ENCODE measurements at regions not wholly inside any gene's neighbourhood (a gene's known extent, or its start where the extent isn't known, plus 50 kb on each side); places are given as distances from the start of the nearest gene placed in this dataset.
"Not testable (repeated sequence)": the region's sequence is repeated elsewhere in the genome, so short reads cannot be mapped to it uniquely, and the experiment has no call there.

DNA sequence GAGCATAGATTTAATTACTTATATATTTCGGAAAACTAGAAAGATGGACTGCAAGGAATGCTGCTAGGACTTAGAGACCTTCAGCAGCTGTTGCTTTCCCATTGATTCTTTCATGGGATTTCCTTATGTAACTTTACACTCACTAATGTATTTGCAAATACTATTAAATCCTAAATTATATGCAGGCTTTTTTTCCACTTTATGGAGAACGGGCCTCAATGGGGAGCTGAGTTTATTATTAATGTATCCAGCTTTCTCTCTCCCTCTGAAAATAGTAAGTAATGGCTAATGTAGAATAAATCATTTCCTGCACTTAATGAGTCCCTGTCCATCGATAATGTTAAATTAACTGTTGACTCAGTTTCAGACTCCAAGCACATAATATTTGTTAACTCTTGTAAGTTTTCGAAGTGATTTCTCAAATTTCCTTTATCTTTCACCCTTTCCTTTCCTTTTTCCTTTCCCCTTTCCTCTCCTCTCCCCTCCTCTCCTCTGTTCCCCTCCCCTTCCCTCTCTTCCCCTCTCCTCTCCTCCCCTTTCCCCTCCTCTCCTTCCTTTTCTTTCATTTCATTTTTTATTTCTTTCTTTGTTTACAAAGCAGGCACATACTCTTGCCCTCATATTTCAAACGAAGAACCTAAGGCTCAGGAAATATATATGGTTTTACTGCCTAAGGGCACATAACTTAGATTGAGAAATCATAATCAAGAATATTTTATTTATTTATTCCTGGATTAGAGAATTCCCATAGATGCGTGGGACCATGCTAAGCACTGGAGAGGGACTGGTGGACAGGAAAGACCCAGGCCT lies 503.6 kb downstream of the MMUT start:
- H3K36me3 Mint-ChIP-seq (ENCODE audit: insufficient read depth in 2 of 2), result no peaks in the 10 kb centered on the region

DNA sequence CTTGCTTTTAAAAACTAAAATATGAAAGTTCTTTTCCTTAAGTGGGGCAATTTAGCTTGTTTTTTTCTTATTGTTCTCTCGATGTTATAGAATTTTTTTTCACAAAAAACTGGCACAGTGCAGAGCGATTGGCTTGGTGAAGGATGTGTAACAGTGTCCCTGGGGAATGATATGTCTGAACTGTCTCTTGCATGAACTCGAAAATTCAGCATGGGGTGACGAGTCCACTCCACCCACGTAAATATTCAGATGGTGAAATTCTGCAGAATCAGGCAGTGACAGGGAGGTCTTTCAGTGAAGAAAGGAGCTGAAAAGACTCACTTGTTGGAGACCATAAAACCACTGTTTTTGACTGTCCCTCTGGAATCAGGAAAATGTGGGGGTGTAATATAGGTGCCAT lies 505.3 kb downstream of the MMUT start:
- Mint-ChIP-seq H3K36me3 (ENCODE audit: insufficient read depth in 2 of 2) (no peaks in the 10 kb centered on the region), H3K27me3 (ENCODE audit: low read depth) (no peaks in the 10 kb centered on the region), H3K4me1 (ENCODE audit: low read depth) (no peaks in the 10 kb centered on the region), H3K4me3 (no peak overlapping the region), H3K9me3 (peaks cover 9 to 10% of the 10 kb centered on the region in 2 donors), H3K27ac (no peak overlapping the region)
- ATAC-seq (replicated peaks in 1 of 2) (no peak), DNase-seq (no peak)

More for the DNA sequence above, 503.6 kb downstream of the MMUT start:
- H3K4me1 Mint-ChIP-seq (ENCODE audit: low read depth), result no peaks in the 10 kb centered on the region
- H3K4me3 Mint-ChIP-seq, result no peak overlapping the region
- DNase-seq, result no peak
- peaks cover 6 to 8% of the 10 kb centered on the region in 2 donors for H3K9me3 Mint-ChIP-seq
- H3K27me3 Mint-ChIP-seq (ENCODE audit: low read depth), result no peaks in the 10 kb centered on the region
- H3K27ac Mint-ChIP-seq, result no peak overlapping the region
- no peak for ATAC-seq (replicated peaks in 1 of 2)

DNA sequence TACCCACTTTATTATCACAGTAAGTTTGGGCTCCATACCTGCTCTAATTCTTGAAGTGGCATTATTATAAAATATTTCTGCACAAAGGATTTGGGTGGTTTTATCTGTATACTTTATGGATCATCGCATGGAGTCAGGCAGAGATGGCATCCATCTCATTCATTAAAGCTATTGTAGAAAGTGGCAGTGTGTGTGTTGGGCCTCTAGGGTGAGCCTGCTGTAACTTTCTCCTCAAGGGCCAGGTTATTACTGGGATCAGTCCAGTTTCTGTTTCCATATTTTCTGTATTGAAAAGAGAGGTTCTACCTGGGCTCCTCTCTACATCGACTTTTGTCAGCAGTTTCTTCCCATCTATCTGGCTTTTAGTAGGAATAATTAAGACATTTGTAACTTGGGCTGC lies 511.1 kb downstream of the MMUT start:
- Mint-ChIP-seq H3K36me3 (ENCODE audit: insufficient read depth in 2 of 2) (no peaks in the 10 kb centered on the region), H3K9me3 (peaks cover 6% of the 10 kb centered on the region in 2 donors), H3K27ac (no peak overlapping the region), H3K4me1 (ENCODE audit: low read depth) (no peaks in the 10 kb centered on the region), H3K4me3 (no peak overlapping the region), H3K27me3 (ENCODE audit: low read depth) (no peaks in the 10 kb centered on the region)
- ATAC-seq (replicated peaks in 1 of 2) (no peak), DNase-seq (no peak)

DNA sequence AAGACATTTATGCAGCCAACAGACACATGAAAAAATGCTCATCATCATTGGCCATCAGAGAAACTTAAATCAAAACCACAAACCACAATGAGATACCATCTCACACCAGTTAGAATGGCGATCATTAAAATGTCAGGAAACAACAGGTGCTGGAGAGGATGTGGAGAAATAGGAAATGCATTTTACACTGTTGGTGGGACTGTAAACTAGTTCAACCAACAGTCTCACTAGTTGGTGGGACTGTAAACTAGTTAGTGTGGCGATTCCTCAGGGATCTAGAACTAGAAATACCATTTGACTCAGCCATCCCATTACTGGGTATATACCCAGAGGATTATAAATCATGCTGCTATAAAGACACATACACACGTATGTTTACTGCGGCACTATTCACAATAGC lies 518.8 kb downstream of the MMUT start:
- H3K4me1 Mint-ChIP-seq (ENCODE audit: low read depth); H3K9me3 Mint-ChIP-seq; H3K36me3 Mint-ChIP-seq (ENCODE audit: insufficient read depth in 2 of 2); ATAC-seq (replicated peaks in 1 of 2); H3K4me3 Mint-ChIP-seq; H3K27ac Mint-ChIP-seq; H3K27me3 Mint-ChIP-seq (ENCODE audit: low read depth); DNase-seq: not testable (repeated sequence)

DNA sequence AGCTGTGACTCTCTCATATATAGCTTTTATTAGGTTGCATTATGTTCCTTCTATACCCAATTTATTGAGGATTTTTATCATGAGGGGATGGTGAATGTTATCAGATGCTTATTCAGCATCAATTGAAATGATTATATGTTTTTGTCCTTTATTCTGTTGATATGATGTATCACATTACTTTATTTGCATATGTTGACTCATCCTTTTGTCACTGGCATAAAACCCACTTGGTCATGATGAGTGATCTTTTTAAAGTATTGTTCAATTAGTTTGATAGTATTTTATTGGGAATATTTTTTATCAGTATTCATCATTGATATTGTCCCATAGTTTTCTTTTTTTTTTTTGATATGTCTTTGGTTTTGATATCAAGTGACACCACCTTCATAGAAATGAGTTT lies 529.9 kb downstream of the MMUT start:
- DNase-seq, result no peak
- Mint-ChIP-seq H3K4me3 (no peak overlapping the region), H3K36me3 (ENCODE audit: insufficient read depth in 2 of 2) (no peaks in the 10 kb centered on the region), H3K27ac (no peak overlapping the region), H3K4me1 (ENCODE audit: low read depth) (no peaks in the 10 kb centered on the region), H3K9me3 (peaks cover 6 to 10% of the 10 kb centered on the region in 2 donors), H3K27me3 (ENCODE audit: low read depth) (no peaks in the 10 kb centered on the region)
- ATAC-seq (replicated peaks in 1 of 2), result no peak

DNA sequence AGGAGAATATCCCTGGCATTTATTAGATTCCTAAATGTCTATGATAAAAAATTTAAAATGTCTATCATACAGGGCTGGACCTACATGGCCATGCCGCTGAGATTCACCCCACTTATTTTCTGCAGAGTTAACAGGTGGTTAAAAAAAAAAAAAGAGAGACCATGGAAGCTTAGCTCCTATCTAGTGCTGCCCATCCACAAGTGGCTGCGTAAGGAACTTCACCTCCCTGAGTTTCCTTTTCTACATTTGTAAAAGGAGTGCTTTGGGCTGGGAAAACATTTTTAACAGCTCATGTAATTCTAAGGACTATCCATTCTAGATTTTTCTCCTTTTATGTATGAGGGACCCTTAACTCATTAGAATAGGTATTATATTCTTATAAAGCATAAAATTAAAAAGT lies 534.1 kb downstream of the MMUT start:
- H3K27ac Mint-ChIP-seq, result no peak overlapping the region
- no peak for ATAC-seq (replicated peaks in 1 of 2)
- no peak for DNase-seq
- H3K9me3 Mint-ChIP-seq, result peaks cover 3 to 6% of the 10 kb centered on the region in 2 donors
- no peak overlapping the region for H3K4me3 Mint-ChIP-seq
- H3K27me3 Mint-ChIP-seq (ENCODE audit: low read depth), result no peaks in the 10 kb centered on the region
- H3K36me3 Mint-ChIP-seq (ENCODE audit: insufficient read depth in 2 of 2), result no peaks in the 10 kb centered on the region
- no peaks in the 10 kb centered on the region for H3K4me1 Mint-ChIP-seq (ENCODE audit: low read depth)

DNA sequence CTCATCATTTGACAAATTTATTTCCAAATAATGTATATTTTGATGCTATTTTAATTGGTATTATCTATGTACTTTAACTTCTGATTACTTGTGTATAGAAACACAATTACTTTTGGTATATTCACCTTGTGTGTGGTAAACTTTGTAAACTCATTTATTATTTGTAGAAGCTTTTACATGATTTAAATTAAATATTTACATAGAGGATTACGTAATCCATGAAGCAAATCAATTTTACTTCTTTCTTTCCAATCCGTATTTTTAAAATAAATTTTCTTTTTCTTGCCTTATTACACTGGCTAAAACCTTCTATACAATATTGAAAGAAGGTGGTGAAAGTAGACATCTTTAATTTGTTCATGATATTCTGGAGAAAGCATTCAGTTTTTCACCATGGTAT lies 540.2 kb downstream of the MMUT start:
- no peaks in the 10 kb centered on the region for H3K27me3 Mint-ChIP-seq (ENCODE audit: low read depth)
- peaks cover 2 to 4% of the 10 kb centered on the region in 2 donors for H3K9me3 Mint-ChIP-seq
- H3K4me1 Mint-ChIP-seq (ENCODE audit: low read depth), result no peaks in the 10 kb centered on the region
- DNase-seq, result no peak
- H3K4me3 Mint-ChIP-seq, result no peak overlapping the region
- no peak overlapping the region for H3K27ac Mint-ChIP-seq
- peaks cover 0 to 1% of the 10 kb centered on the region in 2 donors for H3K36me3 Mint-ChIP-seq (ENCODE audit: insufficient read depth in 2 of 2)
- ATAC-seq (replicated peaks in 1 of 2), result no peak

DNA sequence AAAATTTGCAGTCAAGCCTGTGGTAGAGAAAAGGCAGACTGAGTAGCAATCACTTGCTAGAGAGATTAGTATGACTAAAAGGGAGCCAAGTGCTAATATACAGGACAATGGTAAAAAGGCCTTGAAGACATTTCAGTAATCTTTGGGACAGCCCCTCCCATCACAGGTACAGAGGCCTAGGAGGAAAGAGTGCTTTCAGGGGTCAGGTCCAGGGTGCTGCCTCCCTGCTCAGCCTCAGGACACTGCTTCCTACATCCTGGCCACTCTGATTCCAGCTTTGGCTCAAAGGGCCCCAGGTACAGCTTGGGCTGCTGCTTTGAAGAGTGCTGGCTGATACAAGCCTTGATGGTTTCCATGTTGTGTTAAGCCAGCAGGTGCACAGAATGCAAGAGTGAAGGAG lies 543.5 kb downstream of the MMUT start:
- no peak for DNase-seq
- H3K27me3 Mint-ChIP-seq (ENCODE audit: low read depth), result no peaks in the 10 kb centered on the region
- H3K9me3 Mint-ChIP-seq, result peaks cover 2% of the 10 kb centered on the region in 2 donors
- H3K4me1 Mint-ChIP-seq (ENCODE audit: low read depth), result no peaks in the 10 kb centered on the region
- no peak for ATAC-seq (replicated peaks in 1 of 2)
- H3K27ac Mint-ChIP-seq, result no peak overlapping the region
- peaks cover 0 to 1% of the 10 kb centered on the region in 2 donors for H3K36me3 Mint-ChIP-seq (ENCODE audit: insufficient read depth in 2 of 2)
- H3K4me3 Mint-ChIP-seq, result no peak overlapping the region

DNA sequence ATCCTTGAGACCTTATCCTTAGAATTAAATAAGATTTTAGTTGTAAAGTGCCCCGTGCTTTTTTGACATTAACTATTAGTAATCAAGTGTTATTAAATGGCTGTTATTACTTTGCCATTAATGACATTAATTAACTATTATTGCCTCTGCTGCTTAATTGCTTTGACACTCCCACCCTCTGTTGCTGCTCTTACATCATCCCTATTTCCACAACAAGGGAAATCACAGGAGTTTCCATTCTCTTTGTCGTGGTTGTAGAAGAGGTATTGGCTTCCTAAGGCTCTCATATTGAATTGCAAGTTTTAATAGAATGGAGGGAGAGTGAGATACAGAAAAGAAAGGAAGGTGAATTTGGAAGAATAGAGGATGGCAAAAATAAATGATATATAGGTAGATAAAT lies 545.8 kb downstream of the MMUT start:
- H3K4me3 Mint-ChIP-seq, result no peak overlapping the region
- H3K27me3 Mint-ChIP-seq (ENCODE audit: low read depth), result no peaks in the 10 kb centered on the region
- no peaks in the 10 kb centered on the region for H3K4me1 Mint-ChIP-seq (ENCODE audit: low read depth)

DNA sequence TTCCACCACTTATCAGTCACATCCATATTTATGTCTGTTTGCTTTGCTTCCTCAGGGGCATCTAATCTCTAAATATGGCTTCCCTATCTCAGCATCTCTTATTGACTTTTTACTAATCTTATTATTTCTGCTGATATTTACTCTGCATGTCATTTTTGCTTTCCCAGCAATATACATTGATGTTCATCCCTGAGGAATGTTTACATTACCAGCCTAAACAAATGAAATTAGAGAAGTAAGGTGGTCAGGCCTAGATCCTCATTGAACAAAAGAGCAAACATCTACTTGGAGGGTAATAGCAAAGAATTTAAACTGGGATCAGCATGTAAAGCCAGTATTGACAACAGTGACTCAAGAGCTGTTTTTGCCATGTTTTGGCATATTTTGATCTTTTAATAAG lies 546.4 kb downstream of the MMUT start:
- no peaks in the 10 kb centered on the region for H3K4me1 Mint-ChIP-seq (ENCODE audit: low read depth)
- H3K36me3 Mint-ChIP-seq (ENCODE audit: insufficient read depth in 2 of 2), result peaks cover 0 to 1% of the 10 kb centered on the region in 2 donors
- no peak for ATAC-seq (replicated peaks in 1 of 2)
- no peak for DNase-seq
- no peak overlapping the region for H3K4me3 Mint-ChIP-seq
- H3K27ac Mint-ChIP-seq, result no peak overlapping the region
- peaks cover 0 to 2% of the 10 kb centered on the region in 2 donors for H3K9me3 Mint-ChIP-seq
- no peaks in the 10 kb centered on the region for H3K27me3 Mint-ChIP-seq (ENCODE audit: low read depth)

More for the DNA sequence above, 545.8 kb downstream of the MMUT start:
- H3K9me3 Mint-ChIP-seq, result peaks cover 2% of the 10 kb centered on the region in 2 donors
- ATAC-seq (replicated peaks in 1 of 2) (no peak), DNase-seq (no peak)
- peaks cover 0 to 1% of the 10 kb centered on the region in 2 donors for H3K36me3 Mint-ChIP-seq (ENCODE audit: insufficient read depth in 2 of 2)
- no peak overlapping the region for H3K27ac Mint-ChIP-seq

DNA sequence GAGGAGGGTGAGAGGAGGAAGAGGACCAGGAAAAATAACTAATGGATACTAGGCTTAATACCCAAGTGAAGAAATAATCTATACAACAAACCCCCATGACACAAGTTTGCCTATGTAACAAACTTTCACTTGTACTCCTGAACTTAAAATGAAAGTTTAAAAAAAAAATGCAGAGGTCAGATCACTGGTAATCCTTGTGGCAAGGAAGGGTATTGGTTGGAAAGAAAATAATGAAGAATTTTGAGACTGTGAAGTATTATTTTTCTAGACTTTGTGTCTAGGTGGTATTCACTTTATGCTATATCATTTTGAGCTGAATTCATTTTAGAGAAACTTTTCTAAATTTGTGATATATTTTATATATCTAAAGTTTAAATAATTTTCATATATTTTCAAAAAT lies 547.5 kb downstream of the MMUT start:
- Mint-ChIP-seq H3K27me3 (ENCODE audit: low read depth) (no peaks in the 10 kb centered on the region), H3K9me3 (peaks cover 0 to 2% of the 10 kb centered on the region in 2 donors), H3K27ac (no peak overlapping the region), H3K4me1 (ENCODE audit: low read depth) (no peaks in the 10 kb centered on the region), H3K36me3 (ENCODE audit: insufficient read depth in 2 of 2) (peaks cover 0 to 1% of the 10 kb centered on the region in 2 donors), H3K4me3 (no peak overlapping the region)
- no peak for ATAC-seq (replicated peaks in 1 of 2)
- no peak for DNase-seq

DNA sequence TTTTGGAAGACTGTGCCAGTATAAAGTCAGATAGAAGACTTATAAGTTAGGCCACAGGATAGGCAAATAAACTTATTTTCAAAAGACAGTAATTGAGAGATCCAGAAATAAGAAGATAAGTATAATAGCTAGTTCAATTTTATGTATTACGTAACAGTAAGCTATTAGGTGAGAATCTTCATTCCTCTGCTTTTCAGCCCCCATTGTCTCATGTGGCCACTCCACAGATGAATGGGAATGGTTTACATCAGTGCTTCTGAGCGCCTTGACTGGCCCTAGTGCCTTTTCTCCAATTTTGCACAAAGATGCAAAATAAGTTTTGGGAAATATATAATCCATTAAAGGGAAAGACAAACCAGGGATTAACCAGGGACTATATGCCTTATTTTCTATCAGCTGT lies 550.5 kb downstream of the MMUT start:
- H3K9me3 Mint-ChIP-seq, result peaks cover 0 to 4% of the 10 kb centered on the region in 2 donors
- no peak overlapping the region for H3K27ac Mint-ChIP-seq
- no peaks in the 10 kb centered on the region for H3K27me3 Mint-ChIP-seq (ENCODE audit: low read depth)
- DNase-seq (no peak), ATAC-seq (replicated peaks in 1 of 2) (no peak)
- H3K4me1 Mint-ChIP-seq (ENCODE audit: low read depth), result no peaks in the 10 kb centered on the region
- no peaks in the 10 kb centered on the region for H3K36me3 Mint-ChIP-seq (ENCODE audit: insufficient read depth in 2 of 2)
- no peak overlapping the region for H3K4me3 Mint-ChIP-seq

DNA sequence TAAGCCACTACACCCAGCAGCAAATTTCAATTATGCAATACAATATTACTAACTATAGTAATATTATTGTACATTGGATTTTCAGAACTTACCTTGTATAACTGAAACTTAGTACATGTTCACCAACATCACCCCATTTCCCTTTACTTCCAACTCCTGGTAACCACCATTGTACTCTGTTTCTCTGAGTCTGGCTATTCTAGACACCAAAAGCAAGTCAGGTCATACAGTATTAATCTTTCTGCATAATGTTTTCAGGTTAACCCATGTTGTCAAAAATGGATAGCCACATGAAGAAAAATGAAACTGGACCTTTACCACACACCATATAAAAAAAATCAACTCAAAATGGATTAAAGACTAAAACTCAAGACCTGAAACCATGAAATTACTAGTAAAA lies 558.2 kb downstream of the MMUT start:
- ATAC-seq (replicated peaks in 1 of 2) (no peak), DNase-seq (no peak)
- H3K27me3 Mint-ChIP-seq (ENCODE audit: low read depth), result no peaks in the 10 kb centered on the region
- H3K4me3 Mint-ChIP-seq, result no peak overlapping the region
- peaks cover 1 to 8% of the 10 kb centered on the region in 2 donors for H3K9me3 Mint-ChIP-seq
- H3K27ac Mint-ChIP-seq, result no peak overlapping the region
- no peaks in the 10 kb centered on the region for H3K4me1 Mint-ChIP-seq (ENCODE audit: low read depth)
- H3K36me3 Mint-ChIP-seq (ENCODE audit: insufficient read depth in 2 of 2), result no peaks in the 10 kb centered on the region

DNA sequence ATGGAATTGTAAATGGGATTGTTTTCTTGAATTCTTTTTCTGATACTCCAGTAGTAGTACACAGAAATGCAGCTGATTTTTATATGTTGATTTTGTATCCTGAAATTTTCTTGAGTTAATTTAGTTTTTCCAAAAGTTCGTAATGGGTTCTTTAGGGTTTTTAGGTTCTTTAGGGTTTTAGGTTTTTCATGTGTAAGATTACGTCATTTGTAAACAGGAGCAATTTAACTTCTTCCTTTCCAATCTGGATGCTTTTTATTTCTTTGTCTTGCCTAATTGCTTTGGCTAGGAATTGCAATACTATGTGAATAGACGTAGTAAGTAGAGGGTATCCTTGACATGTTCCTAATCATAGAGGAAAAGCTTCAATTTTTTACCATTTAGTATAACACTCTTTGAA lies 568.6 kb downstream of the MMUT start:
- peaks cover 6 to 7% of the 10 kb centered on the region in 2 donors for H3K9me3 Mint-ChIP-seq
- no peaks in the 10 kb centered on the region for H3K36me3 Mint-ChIP-seq (ENCODE audit: insufficient read depth in 2 of 2)
- H3K4me3 Mint-ChIP-seq, result no peak overlapping the region
- H3K4me1 Mint-ChIP-seq (ENCODE audit: low read depth), result no peaks in the 10 kb centered on the region
- no peak for DNase-seq
- ATAC-seq (replicated peaks in 1 of 2), result no peak
- H3K27me3 Mint-ChIP-seq (ENCODE audit: low read depth), result no peaks in the 10 kb centered on the region
- H3K27ac Mint-ChIP-seq, result no peak overlapping the region

All from activated T-cell treated with anti-CD3 and anti-CD28 coated beads, Interleukin-2, amount 50 U/mL, for 72 hours (primary cell).